ENCODE measurements at regions not wholly inside any gene's neighbourhood (a gene's known extent, or its start where the extent isn't known, plus 50 kb on each side); places are given as distances from the start of the nearest gene placed in this dataset.

DNA sequence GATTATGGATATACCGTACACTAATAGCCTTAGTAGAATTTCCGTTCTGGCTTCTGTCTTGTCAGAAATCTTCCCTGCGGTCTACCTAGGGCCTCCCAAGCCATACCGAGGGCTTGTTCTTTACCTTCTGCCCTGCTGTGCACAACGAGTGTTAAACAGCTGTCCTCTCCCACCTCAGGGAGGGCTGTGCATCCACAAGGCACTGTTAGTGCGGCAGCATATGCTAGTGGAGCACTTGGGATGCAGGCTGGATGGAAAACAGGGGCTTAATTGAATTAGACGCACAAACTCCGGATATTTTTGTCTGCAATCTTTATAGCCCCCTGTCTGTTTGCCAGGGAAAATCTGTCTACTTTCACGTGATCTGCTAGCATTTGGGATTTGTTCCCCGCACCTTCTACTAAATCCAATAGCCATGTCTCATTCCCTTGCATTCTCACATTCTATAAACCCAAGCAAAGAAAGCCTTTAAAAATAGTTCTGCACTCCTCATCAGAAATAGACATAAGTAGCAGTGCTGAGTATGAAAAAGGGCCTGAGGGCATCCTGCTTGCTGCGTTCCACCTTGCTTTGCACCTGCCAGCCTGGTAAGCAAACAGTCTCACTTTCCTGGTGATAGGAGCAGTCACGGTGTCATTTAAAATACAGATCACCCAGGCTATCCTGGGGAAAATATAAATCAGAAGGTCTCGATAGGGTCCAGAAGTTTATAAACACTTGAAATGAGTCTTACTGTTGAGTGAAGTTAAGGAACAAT is 382.6 kb downstream of the RASEF start:
- no peak for TF ChIP-seq CTCF (conservative IDR thresholded peaks at IDR 0.05; ENCODE audit: low read depth)
- H3K27ac ChIP-seq: no peak overlapping the region
- no peak for DNase-seq (ENCODE audit: low spot score)
- POLR2A ChIA-PET (ENCODE audit: low non-redundant PET): no interaction called here
- CTCF ChIA-PET: interaction anchor here (0.6 kb wide), 1 partner anchor 213 kb away, joined by 4 read pairs; no protein-coding TSS in a partner anchor

- H3K27ac ChIP-seq: no peak overlapping the region
- no peak for TF ChIP-seq CTCF (conservative IDR thresholded peaks at IDR 0.05; ENCODE audit: low read depth)
- CTCF ChIA-PET: no interaction called here
- DNase-seq (ENCODE audit: low spot score): no peak
- POLR2A ChIA-PET (ENCODE audit: low non-redundant PET): no interaction called here
Observed at GRCh38 chr9:82681809-82682208, 381.1 kb downstream of the RASEF start.

DNA sequence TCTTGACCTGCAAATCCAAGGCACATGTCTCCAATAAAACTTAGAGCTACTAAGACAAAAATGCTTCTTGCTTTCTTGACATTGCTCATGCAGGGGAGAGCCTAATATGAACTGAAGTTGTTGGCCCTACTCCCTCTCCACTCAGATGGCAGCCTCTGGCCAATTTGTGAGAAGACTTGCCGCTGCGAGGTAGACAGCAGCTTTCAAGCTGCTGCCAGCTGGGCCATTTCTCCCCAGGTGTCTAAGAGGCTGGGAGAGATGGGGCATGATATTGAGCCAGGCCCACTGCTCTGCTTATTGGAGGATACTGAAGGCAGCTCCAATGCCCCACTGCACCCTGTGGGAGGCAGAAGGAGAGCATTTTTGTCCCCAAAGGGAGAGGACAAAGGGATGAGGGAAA is 380.5 kb downstream of the RASEF start:
- CTCF ChIA-PET: no interaction called here
- POLR2A ChIA-PET (ENCODE audit: low non-redundant PET): no interaction called here
- TF ChIP-seq CTCF (conservative IDR thresholded peaks at IDR 0.05; ENCODE audit: low read depth): no peak
- no peak overlapping the region for H3K27ac ChIP-seq
- no peak for DNase-seq (ENCODE audit: low spot score)

DNA sequence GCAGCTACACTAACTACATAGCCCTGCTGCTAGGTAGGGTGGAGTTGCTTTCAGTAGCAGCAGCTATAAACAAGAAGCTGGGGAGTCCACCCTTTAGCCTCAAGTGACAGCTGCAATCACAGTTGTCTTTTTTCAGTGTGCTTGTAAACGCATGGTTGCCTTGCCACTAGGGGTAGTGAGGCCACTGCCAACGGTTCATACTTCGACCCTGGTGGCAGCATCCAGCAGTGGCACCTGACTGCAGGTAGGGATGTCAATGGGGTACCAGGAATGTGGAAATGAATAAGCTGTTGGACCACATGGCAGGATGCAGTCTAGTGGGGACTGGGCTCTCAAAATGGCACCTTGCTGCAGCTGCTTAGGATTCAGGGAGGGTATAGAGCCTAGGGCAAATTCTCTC is 367.2 kb downstream of the RASEF start:
- ChIA-PET CTCF (interaction anchor here (0.6 kb wide), 2 partner anchors 1031 to 1164 kb away, joined by 3 read pairs; no protein-coding TSS in a partner anchor), POLR2A (ENCODE audit: low non-redundant PET) (no interaction called here)
- no peak overlapping the region for H3K27ac ChIP-seq
- TF ChIP-seq CTCF (conservative IDR thresholded peaks at IDR 0.05; ENCODE audit: low read depth): no peak
- no peak for DNase-seq (ENCODE audit: low spot score)

GRCh38 chr9:82706786-82707185 is 356.2 kb downstream of the RASEF start:
- ChIA-PET CTCF (interaction anchor here (0.5 kb wide), 1 partner anchor 1745 kb away, joined by 3 read pairs; no protein-coding TSS in a partner anchor), POLR2A (ENCODE audit: low non-redundant PET) (no interaction called here)
- DNase-seq (ENCODE audit: low spot score): no peak
- TF ChIP-seq CTCF (conservative IDR thresholded peaks at IDR 0.05; ENCODE audit: low read depth): no peak
- H3K27ac ChIP-seq: no peak overlapping the region

DNA sequence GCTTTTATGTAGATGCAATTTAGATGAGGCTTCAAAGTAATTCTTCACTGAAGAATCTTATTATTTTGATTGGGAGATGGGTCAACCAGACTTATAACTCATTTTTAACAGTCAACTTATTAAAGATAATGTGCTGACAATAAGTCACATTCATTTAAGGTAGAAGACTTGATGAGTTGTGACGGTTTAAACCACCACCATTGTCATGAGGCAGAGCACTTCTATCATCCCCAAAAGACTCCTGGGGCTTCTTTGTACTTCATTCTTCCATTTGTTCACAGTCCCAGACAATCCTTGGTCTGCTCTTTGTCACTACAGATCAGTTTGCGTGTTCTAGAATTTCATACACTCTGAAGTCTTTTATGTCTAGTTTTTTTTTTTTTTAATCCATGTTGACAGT is 346.1 kb downstream of the RASEF start:
- no peak for TF ChIP-seq CTCF (conservative IDR thresholded peaks at IDR 0.05; ENCODE audit: low read depth)
- POLR2A ChIA-PET (ENCODE audit: low non-redundant PET): no interaction called here
- no peak overlapping the region for H3K27ac ChIP-seq
- CTCF ChIA-PET: no interaction called here
- DNase-seq (ENCODE audit: low spot score): no peak

Measured in RWPE1 (cell line).